ENCODE measurements at regions not wholly inside any gene's neighbourhood (a gene's known extent, or its start where the extent isn't known, plus 50 kb on each side); places are given as distances from the start of the nearest gene placed in this dataset.

- no peaks in the 10 kb centered on the region for H4K20me1 ChIP-seq (ENCODE audit: low read depth, low read length)
- H3K4me3 ChIP-seq (ENCODE audit: insufficient read depth, low read length, poor library complexity, severe bottlenecking), result no peak overlapping the region
- H3F3A ChIP-seq (ENCODE audit: insufficient read depth), result no peaks in the 10 kb centered on the region
- no peaks in the 10 kb centered on the region for H3K9me3 ChIP-seq (ENCODE audit: insufficient read depth, low read length)
- TF ChIP-seq CTCF (IDR thresholded peaks at IDR 0.05; ENCODE audit: insufficient read depth, low read length, poor library complexity, severe bottlenecking), result no peak
- no peak for TF ChIP-seq EZH2phosphoT487 (conservative IDR thresholded peaks at IDR 0.05; ENCODE audit: low read length)
- H3K4me2 ChIP-seq (ENCODE audit: low read depth, low read length, poor library complexity, severe bottlenecking), result no peak overlapping the region
- H3K9me2 ChIP-seq (replicated peaks; ENCODE audit: insufficient read depth, low read length), result no peaks in the 10 kb centered on the region
- H3K79me2 ChIP-seq (ENCODE audit: insufficient read depth, low read length), result no peaks in the 10 kb centered on the region
- H2AFZ ChIP-seq (ENCODE audit: low read depth, low read length, severe bottlenecking), result no peak overlapping the region
- H3K27ac ChIP-seq (ENCODE audit: low read depth, low read length), result no peak overlapping the region
- no peaks in the 10 kb centered on the region for H3K36me3 ChIP-seq (ENCODE audit: low read length)
- no peaks in the 10 kb centered on the region for H3K27me3 ChIP-seq (ENCODE audit: low read length)
- no peak overlapping the region for H3K9ac ChIP-seq (ENCODE audit: low read length)
Observed at GRCh38 chr6:139790527-139790926, 416.1 kb upstream of the CITED2 start.

GRCh38 chr6:139784222-139784769, 409.8 kb upstream of the CITED2 start:
- TF ChIP-seq EZH2phosphoT487 (conservative IDR thresholded peaks at IDR 0.05; ENCODE audit: low read length) (no peak), CTCF (IDR thresholded peaks at IDR 0.05; ENCODE audit: insufficient read depth, low read length, poor library complexity, severe bottlenecking) (no peak)

GRCh38 chr6:139779988-139780774, 405.7 kb upstream of the CITED2 start:
- Histone ChIP-seq H3K36me3 (ENCODE audit: low read length) (no peaks in the 10 kb centered on the region), H3K79me2 (ENCODE audit: insufficient read depth, low read length) (no peaks in the 10 kb centered on the region), H3K9me2 (replicated peaks; ENCODE audit: insufficient read depth, low read length) (no peaks in the 10 kb centered on the region), H4K20me1 (ENCODE audit: low read depth, low read length) (no peaks in the 10 kb centered on the region), H3F3A (ENCODE audit: insufficient read depth) (no peaks in the 10 kb centered on the region), H3K27me3 (ENCODE audit: low read length) (no peaks in the 10 kb centered on the region), H3K9ac (ENCODE audit: low read length) (no peak overlapping the region), H3K27ac (ENCODE audit: low read depth, low read length) (no peak overlapping the region), H3K4me3 (ENCODE audit: insufficient read depth, low read length, poor library complexity, severe bottlenecking) (no peak overlapping the region), H2AFZ (ENCODE audit: low read depth, low read length, severe bottlenecking) (no peak overlapping the region), H3K4me2 (ENCODE audit: low read depth, low read length, poor library complexity, severe bottlenecking) (no peak overlapping the region), H3K9me3 (ENCODE audit: insufficient read depth, low read length) (peaks cover 5% of the 10 kb centered on the region; the same call in 1 of the 2 replicates)
- TF ChIP-seq EZH2phosphoT487 (conservative IDR thresholded peaks at IDR 0.05; ENCODE audit: low read length) (no peak), CTCF (IDR thresholded peaks at IDR 0.05; ENCODE audit: insufficient read depth, low read length, poor library complexity, severe bottlenecking) (no peak)

More at GRCh38 chr6:139784222-139784769, 409.8 kb upstream of the CITED2 start:
- Histone ChIP-seq H2AFZ (ENCODE audit: low read depth, low read length, severe bottlenecking) (no peak overlapping the region), H3K27ac (ENCODE audit: low read depth, low read length) (no peak overlapping the region), H3K4me2 (ENCODE audit: low read depth, low read length, poor library complexity, severe bottlenecking) (no peak overlapping the region), H3K27me3 (ENCODE audit: low read length) (no peaks in the 10 kb centered on the region), H3F3A (ENCODE audit: insufficient read depth) (no peaks in the 10 kb centered on the region), H3K9me2 (replicated peaks; ENCODE audit: insufficient read depth, low read length) (no peaks in the 10 kb centered on the region), H3K36me3 (ENCODE audit: low read length) (no peaks in the 10 kb centered on the region), H3K4me3 (ENCODE audit: insufficient read depth, low read length, poor library complexity, severe bottlenecking) (no peak overlapping the region), H4K20me1 (ENCODE audit: low read depth, low read length) (no peaks in the 10 kb centered on the region), H3K79me2 (ENCODE audit: insufficient read depth, low read length) (no peaks in the 10 kb centered on the region), H3K9me3 (ENCODE audit: insufficient read depth, low read length) (peaks cover 5% of the 10 kb centered on the region; the same call in 1 of the 2 replicates), H3K9ac (ENCODE audit: low read length) (no peak overlapping the region)
